ACC112 (cell line): ENCODE measurements at regions not wholly inside any gene's neighbourhood (a gene's known extent, or its start where the extent isn't known, plus 50 kb on each side); places are given as distances from the start of the nearest gene placed in this dataset.
"Not testable (repeated sequence)": the region's sequence is repeated elsewhere in the genome, so short reads cannot be mapped to it uniquely, and the experiment has no call there.

Experiments
- H2AFZ ChIP-seq: fragments of 200-600 bp; sonication (generic); one replicate; pipeline ENCODE4 v1.6.0; 2017; ENCODE audit warnings: antibody characterized with exemption, low read length; ENCODE audit not compliant: unreplicated experiment
- H3K27ac ChIP-seq: fragments of 200-600 bp; sonication (generic); 2 replicates; pipeline ENCODE4 v1.5.1; 2014; ENCODE audit warnings: low read depth, mild to moderate bottlenecking, antibody characterized with exemption, low read length, moderate library complexity
- H3K27me3 ChIP-seq: fragments of 200-600 bp; sonication (generic); 2 replicates; pipeline ENCODE4 v1.6.1; 2014; ENCODE audit warnings: mild to moderate bottlenecking, antibody characterized with exemption, low read length, moderate library complexity, mixed read lengths; ENCODE audit not compliant: insufficient read depth
- H3K36me3 ChIP-seq: fragments of 200-600 bp; sonication (generic); 2 replicates; pipeline ENCODE4 v1.6.1; 2016; ENCODE audit warnings: mild to moderate bottlenecking, antibody characterized with exemption, low read length, moderate library complexity, mixed read lengths; ENCODE audit not compliant: insufficient read depth
- H3K4me1 ChIP-seq: fragments of 200-600 bp; sonication (generic); one replicate; pipeline ENCODE4 v1.6.1; 2016; ENCODE audit warnings: low read length, mixed read lengths; ENCODE audit not compliant: insufficient read depth, unreplicated experiment, control insufficient read depth
- H3K4me3 ChIP-seq: fragments of 200-600 bp; sonication (generic); 2 replicates; pipeline ENCODE4 v1.5.1; 2014; ENCODE audit warnings: mild to moderate bottlenecking, low read depth, low read length
- H3K79me2 ChIP-seq: fragments of 200-600 bp; sonication (generic); one replicate; pipeline ENCODE4 v1.6.0; 2016; ENCODE audit warnings: low read length; ENCODE audit not compliant: control insufficient read depth, unreplicated experiment, insufficient read depth

DNA sequence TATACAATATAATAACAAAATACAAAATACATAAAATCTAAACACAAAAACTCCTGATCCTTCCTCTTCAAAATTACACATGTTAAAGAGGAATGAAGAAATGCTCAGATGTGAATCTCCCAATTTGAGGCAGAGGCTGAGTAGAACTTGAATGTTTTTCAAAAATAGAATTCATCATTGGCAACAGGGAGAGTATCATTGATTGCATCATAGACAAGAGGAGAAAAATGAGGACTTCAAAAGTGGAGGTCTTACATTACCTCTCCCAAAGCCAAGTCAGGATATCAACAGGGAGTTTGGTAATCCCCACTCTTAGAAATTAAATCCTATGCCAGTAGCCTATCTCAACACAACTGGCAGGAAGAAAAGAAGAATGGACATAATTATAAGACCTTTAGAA, 2023.9 kb upstream of the CELF4 start:
- H3K4me3 ChIP-seq, result no peak overlapping the region
- H3K4me1 ChIP-seq, result no peaks in the 10 kb centered on the region
- H3K79me2 ChIP-seq, result no peaks in the 10 kb centered on the region
- H3K36me3 ChIP-seq, result no peaks in the 10 kb centered on the region
- H3K27me3 ChIP-seq, result no peaks in the 10 kb centered on the region
- no peak overlapping the region for H3K27ac ChIP-seq
- H2AFZ ChIP-seq, result no peak overlapping the region

DNA sequence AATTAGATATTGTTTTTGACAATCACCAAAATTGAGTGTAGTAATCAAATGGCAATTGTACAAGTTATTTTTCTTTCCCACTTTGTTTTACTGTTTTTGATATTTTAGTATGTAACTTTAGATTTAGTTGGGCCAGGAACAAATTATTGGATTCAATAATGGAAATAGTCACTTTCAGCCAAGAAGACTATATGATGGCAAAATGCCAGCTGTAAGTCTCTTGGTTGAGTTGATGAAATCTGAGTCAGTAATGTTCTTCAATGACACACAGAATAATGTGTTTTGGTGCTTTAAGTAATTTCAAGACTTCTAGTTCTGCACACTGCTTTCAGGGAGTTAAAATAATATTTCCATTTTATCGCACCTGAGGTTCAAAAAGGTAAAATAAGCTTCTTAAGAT, 2022.0 kb upstream of the CELF4 start:
- Histone ChIP-seq H3K4me1 (no peaks in the 10 kb centered on the region), H3K79me2 (no peaks in the 10 kb centered on the region), H3K36me3 (no peaks in the 10 kb centered on the region), H3K27me3 (no peaks in the 10 kb centered on the region), H3K27ac (no peak overlapping the region), H3K4me3 (no peak overlapping the region), H2AFZ (no peak overlapping the region)

DNA sequence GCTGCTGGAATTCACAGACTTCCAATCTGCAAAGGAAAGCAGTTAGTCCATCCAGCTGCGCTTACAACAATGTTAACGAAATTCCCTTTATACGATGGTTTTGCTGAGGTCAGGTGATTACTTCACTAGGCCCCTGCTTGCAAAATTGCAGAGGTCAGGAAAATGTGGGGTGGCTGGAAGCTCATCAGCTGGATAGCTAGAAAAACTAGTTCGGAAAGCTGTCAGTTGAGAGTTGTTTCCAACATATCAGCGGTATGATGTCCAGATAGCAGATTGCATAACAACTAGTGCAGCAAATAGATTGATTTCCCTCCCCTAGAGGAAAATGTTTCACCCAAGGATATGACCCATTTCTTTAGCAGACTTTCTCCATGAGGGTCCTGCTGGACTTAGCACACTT, 2021.1 kb upstream of the CELF4 start:
- no peak overlapping the region for H2AFZ ChIP-seq
- H3K79me2 ChIP-seq, result no peaks in the 10 kb centered on the region
- H3K4me1 ChIP-seq, result no peaks in the 10 kb centered on the region
- H3K36me3 ChIP-seq, result no peaks in the 10 kb centered on the region
- H3K27ac ChIP-seq, result no peak overlapping the region
- H3K4me3 ChIP-seq, result no peak overlapping the region
- no peaks in the 10 kb centered on the region for H3K27me3 ChIP-seq

DNA sequence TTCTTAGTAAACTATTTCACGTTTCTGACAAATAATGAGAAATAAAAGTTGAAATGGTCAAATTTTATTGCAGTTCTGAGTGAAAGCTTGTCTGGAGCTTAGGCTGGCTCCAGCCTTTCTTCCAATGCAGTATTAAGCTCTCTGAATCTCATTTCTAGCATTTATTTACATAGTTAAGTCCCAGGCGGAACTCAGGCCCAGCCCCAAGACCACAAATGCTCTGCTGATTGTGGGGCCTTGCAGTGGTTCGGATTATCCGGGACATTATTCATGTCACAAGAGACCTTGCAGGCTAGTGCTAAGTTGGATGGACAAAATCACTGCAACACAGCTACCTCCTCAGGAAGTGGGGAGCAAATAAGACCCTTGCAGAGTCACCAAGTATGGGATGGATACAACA, 2009.3 kb upstream of the CELF4 start:
- no peak overlapping the region for H2AFZ ChIP-seq
- H3K27ac ChIP-seq, result no peak overlapping the region
- H3K4me1 ChIP-seq, result no peaks in the 10 kb centered on the region
- H3K79me2 ChIP-seq, result no peaks in the 10 kb centered on the region
- no peaks in the 10 kb centered on the region for H3K36me3 ChIP-seq
- no peak overlapping the region for H3K4me3 ChIP-seq
- no peaks in the 10 kb centered on the region for H3K27me3 ChIP-seq

DNA sequence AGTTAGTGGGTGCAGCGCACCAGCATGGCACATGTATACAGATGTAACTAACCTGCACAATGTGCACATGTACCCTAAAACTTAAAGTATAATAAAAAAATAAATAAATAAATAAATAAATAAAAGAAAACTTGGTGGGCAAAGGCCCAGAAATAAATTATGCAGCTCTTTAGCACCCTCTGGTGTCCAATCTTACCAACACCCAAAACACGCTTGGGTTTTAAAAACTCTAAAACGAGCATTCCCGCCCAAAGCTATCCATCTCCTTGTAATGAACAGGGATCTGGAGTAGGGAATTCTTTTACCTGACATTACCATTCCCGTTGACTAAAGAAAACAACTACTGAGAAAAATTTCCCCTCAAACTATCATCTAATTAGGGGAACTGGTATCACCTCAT, 2005.9 kb upstream of the CELF4 start:
- H3K27me3 ChIP-seq, result no peaks in the 10 kb centered on the region
- no peak overlapping the region for H2AFZ ChIP-seq
- no peaks in the 10 kb centered on the region for H3K4me1 ChIP-seq
- no peak overlapping the region for H3K4me3 ChIP-seq
- H3K27ac ChIP-seq, result no peak overlapping the region
- H3K36me3 ChIP-seq, result no peaks in the 10 kb centered on the region
- H3K79me2 ChIP-seq, result no peaks in the 10 kb centered on the region

DNA sequence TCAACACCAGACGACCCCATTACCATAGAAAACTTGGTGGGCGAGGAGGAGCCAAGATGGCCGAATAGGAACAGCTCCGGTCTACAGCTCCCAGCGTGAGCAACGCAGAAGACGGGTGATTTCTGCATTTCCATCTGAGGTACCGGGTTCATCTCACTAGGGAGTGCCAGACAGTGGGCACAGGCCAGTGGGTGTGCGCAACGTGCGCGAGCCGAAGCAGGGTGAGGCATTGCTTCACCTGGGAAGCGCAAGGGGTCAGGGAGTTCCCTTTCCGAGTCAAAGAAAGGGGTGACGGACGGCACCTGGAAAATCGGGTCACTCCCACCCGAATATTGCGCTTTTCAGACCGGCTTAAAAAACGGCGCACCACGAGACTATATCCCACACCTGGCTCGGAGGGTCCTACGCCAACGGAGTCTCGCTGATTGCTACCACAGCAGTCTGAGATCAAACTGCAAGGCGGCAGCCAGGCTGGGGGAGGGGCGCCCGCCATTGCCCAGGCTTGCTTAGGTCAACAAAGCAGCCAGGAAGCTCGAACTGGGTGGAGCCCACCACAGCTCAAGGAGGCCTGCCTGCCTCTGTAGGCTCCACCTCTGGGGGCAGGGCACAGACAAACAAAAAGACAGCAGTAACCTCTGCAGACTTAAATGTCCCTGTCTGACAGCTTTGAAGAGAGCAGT, 2000.1 kb upstream of the CELF4 start:
- H3K79me2 ChIP-seq, H2AFZ ChIP-seq, H3K4me3 ChIP-seq, H3K27ac ChIP-seq, H3K36me3 ChIP-seq, H3K4me1 ChIP-seq, H3K27me3 ChIP-seq: not testable (repeated sequence)

DNA sequence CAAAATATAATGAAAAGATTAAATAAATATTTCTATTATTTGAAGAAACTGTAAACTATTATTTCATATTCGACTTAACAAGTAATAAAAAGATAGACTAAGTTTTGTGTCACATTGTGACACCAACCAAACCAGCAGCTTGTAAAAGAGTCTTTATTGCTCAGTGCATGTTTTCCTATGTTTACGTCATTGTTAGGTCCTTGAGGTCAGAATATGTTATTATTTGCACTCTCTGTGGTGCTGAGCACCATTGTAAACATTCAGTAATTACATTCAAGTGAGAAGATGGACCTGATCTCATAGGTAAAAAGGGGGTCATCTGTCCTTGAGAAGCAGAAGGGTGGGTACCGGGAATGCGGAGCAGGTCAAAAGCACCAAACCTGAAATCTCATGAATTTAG, 1999.1 kb upstream of the CELF4 start:
- Histone ChIP-seq H3K4me3 (no peak overlapping the region), H2AFZ (no peak overlapping the region), H3K79me2 (no peaks in the 10 kb centered on the region), H3K27me3 (no peaks in the 10 kb centered on the region), H3K36me3 (no peaks in the 10 kb centered on the region), H3K4me1 (no peaks in the 10 kb centered on the region), H3K27ac (no peak overlapping the region)

DNA sequence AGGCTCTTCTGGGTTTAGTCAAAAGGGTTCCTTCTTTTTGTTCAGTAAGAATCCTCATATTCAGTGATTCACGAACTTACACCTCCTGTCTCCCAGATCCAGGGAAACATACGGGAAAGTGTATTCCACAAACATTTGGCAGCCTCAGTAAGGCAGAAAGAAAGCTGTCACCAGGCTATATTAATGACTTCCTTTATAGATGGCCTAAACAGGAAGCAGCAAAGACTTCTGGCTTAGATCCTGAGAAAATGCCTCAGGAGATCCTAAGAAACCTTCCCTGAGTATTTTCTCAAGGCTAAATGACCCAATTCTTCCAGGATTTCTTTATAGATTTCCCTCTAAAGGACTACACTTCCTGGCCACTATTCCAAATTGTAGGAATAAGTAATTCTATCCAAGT, 1995.5 kb upstream of the CELF4 start:
- Histone ChIP-seq H2AFZ (no peak overlapping the region), H3K27me3 (no peaks in the 10 kb centered on the region), H3K4me1 (no peaks in the 10 kb centered on the region)

DNA sequence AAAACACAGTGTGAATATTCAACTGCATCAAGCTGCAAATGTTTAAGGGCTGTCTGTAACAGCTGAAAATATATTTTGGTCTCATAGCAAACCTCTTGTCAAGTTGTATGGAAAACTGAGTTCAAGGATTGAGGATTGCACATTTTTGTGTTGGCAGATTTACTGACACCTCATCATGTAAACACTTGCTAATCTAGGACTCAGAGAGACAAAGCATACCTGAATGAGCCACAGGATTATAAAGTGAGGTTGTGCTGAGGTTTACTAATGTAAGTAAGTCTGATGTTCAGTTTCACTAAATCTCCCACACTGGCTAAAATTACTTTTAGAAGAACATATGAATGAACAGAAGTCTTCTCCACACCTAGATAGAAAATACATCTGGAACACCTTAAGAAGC, 1993.1 kb upstream of the CELF4 start:
- Histone ChIP-seq H3K4me3 (no peak overlapping the region), H2AFZ (no peak overlapping the region), H3K27ac (no peak overlapping the region), H3K4me1 (no peaks in the 10 kb centered on the region), H3K27me3 (no peaks in the 10 kb centered on the region), H3K79me2 (no peaks in the 10 kb centered on the region), H3K36me3 (no peaks in the 10 kb centered on the region)

More for the DNA sequence above, 1995.5 kb upstream of the CELF4 start:
- no peak overlapping the region for H3K4me3 ChIP-seq
- no peak overlapping the region for H3K27ac ChIP-seq
- H3K36me3 ChIP-seq, result no peaks in the 10 kb centered on the region
- no peaks in the 10 kb centered on the region for H3K79me2 ChIP-seq

DNA sequence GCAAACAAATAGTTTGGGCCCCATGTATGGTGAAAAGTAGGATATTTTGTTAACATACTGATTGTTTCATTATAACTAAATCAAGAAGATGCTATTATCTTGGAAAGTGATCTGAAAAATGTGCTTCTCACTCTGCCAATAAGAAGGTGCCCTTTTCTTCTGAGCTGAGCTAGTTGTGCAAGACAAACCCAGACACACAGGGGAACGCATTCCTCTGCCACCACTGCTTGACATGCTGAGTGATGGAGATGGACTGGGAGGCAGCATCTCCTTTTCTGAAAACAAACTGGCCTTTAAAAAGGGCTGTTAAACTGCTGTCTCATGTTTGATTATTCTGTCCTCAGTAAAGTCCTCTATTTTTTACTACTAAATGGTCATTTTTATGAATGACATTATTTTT, 1989.9 kb upstream of the CELF4 start:
- Histone ChIP-seq H3K27me3 (no peaks in the 10 kb centered on the region), H3K27ac (no peak overlapping the region), H3K4me3 (no peak overlapping the region), H3K79me2 (no peaks in the 10 kb centered on the region), H3K36me3 (no peaks in the 10 kb centered on the region), H2AFZ (no peak overlapping the region), H3K4me1 (no peaks in the 10 kb centered on the region)

DNA sequence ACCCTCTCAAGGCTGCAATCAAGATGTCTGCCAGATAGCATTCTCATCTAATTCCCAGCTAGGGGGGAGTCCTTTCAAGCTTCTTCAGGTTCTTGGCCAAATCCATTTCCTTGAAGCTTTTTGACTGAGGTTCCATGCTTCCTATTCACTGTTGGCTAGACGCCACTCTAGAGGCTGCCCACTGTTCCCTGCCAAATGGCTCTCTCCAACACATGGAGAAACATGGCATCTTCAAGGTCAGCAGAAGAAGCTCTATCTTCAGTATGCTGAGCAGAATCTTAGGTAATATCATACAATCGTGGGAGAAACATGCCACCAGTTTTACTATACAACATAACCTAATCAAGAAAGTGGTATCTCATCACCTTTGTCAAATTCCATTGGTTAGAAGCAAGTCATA, 1985.1 kb upstream of the CELF4 start:
- no peaks in the 10 kb centered on the region for H3K27me3 ChIP-seq
- H3K4me3 ChIP-seq, result no peak overlapping the region
- H3K27ac ChIP-seq, result no peak overlapping the region
- H3K36me3 ChIP-seq, result no peaks in the 10 kb centered on the region
- H3K79me2 ChIP-seq, result no peaks in the 10 kb centered on the region
- no peaks in the 10 kb centered on the region for H3K4me1 ChIP-seq
- no peak overlapping the region for H2AFZ ChIP-seq
